GM12872 (cell line): ENCODE measurements at regions not wholly inside any gene's neighbourhood (a gene's known extent, or its start where the extent isn't known, plus 50 kb on each side); places are given as distances from the start of the nearest gene placed in this dataset.

Experiments
- CTCF ChIP-seq: IDR thresholded peaks from 3 replicates; pipeline ENCODE4 v1.5.1; 2011; ENCODE audit warnings: low read depth, mild to moderate bottlenecking, low read length, moderate library complexity; ENCODE audit not compliant: insufficient read depth

GRCh38 chr20:51156041-51156982 lies 133.4 kb upstream of the KCNG1 start:
- TF ChIP-seq CTCF: no peak

GRCh38 chr20:51154708-51155690 lies 132.1 kb upstream of the KCNG1 start:
- no peak for TF ChIP-seq CTCF

GRCh38 chr20:51153867-51154707 lies 131.2 kb upstream of the KCNG1 start:
- no peak for TF ChIP-seq CTCF

- TF ChIP-seq CTCF: no peak
These were observed 126.0 kb upstream of the KCNG1 start for GRCh38 chr20:51148941-51149340.

GRCh38 chr20:51144476-51144875 lies 121.6 kb upstream of the KCNG1 start:
- TF ChIP-seq CTCF: no peak

GRCh38 chr20:51143652-51144051 lies 120.7 kb upstream of the KCNG1 start:
- no peak for TF ChIP-seq CTCF
